GM19023 (cell line): ENCODE measurements at regions not wholly inside any gene's neighbourhood (a gene's known extent, or its start where the extent isn't known, plus 50 kb on each side); places are given as distances from the start of the nearest gene placed in this dataset.
"Not testable (repeated sequence)": the region's sequence is repeated elsewhere in the genome, so short reads cannot be mapped to it uniquely, and the experiment has no call there.

Source experiments
- ATAC-seq: cut with Tn5 transposase; IDR thresholded peaks from one replicate; pipeline ENCODE4 v1.9.1; 2021; ENCODE audit warnings: mild to moderate bottlenecking, moderate library complexity; ENCODE audit not compliant: unreplicated experiment

DNA sequence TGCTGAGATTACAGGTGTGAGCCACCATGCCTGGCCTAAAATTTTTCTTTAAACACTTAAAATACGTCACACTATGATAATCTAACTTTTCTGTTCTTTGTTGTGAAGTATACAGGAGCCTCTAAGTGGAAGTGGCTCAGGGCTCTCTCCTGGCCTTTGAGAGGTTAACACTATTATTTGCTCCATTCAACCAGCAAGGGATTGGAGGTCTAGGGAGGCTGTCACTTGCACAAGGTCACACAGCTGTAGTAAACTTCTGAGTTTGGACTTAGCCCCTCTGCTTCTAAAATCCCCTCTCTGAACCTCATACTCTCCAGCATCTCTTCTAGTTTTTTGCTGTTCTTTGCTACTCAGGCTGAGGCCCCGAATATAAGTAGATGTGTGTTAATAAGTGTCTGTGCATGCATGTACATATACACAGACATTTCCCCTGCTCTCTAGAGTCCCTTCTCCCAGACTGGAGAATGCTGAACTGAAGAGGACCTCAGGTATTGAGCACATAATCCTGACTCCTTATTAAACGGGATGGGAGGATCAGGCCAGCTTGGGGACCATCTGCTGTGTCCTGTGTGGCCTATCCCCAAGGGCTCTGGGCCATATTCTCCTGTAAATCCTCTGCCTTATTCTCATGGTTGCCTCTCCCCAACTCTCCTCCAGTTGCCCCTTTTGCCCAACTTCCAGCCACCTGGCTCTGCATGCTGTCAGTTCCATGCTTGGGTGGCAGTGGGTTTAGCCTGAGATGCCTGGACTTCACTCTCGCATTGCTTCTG, 87.0 kb upstream of the SPRY4 start:
- ATAC-seq, result no peak

DNA sequence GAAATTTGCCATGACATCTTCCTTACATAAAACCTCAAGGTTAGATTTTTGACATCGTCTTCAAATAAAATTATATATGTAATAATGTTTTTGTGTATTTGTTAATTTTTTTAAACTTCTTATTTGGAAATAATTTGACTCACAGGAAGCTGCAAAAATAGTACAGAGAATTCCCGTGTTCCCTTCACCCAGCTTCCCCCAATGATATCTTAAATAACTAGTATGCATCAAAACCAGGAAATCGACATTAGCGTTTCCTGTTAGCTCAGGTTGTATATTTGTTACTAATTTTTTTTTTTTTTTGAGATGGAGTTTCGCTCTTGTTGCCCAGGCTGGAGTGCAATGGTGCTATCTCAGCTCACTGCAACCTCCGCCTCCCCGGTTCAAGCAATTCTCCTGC, 86.3 kb upstream of the SPRY4 start:
- no peak for ATAC-seq

DNA sequence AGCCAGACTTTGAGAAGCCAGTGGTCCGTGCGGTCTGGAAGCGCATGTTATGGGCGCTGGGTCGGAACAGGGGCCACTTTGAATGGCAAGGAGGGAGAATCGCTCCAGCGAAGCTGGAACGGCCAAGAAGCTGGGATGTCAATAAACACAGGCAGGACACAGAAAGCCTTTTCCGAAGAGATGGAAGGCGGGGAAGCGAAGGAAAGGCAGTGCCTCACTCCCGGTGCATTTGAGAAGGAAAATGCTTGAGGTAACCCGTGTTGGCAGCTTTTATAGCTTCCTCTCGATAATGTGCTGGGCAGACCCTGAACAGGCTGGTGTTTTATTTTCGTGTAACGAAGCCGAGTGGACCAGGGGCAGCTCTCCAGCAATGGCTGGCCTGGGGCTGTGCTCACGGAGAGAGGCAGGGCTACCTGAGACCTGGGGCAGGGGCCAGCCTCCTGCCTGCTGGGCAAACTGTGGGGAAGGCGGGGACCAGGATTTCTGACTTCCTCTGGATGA, 84.2 kb upstream of the SPRY4 start:
- no peak for ATAC-seq

DNA sequence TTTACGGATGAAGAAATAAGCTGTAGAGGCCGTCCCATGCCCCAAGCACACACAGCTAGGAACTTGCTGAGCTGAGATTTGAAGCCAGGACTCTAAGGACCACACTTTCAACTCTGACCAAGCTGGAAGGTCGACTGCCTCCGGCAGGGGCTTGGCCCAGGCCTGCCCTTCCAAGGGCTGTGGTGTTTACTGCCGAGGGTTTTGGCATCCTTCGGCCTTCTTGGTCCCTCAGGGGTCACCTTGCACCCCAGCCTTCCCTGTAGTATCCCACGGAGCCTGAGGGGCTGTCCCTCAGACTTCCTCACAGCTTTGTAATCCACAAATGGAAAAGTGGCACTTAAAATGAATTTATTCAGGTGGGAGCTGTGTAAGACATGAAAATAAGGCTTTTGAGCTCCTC, 83.7 kb upstream of the SPRY4 start:
- ATAC-seq, result no peak

DNA sequence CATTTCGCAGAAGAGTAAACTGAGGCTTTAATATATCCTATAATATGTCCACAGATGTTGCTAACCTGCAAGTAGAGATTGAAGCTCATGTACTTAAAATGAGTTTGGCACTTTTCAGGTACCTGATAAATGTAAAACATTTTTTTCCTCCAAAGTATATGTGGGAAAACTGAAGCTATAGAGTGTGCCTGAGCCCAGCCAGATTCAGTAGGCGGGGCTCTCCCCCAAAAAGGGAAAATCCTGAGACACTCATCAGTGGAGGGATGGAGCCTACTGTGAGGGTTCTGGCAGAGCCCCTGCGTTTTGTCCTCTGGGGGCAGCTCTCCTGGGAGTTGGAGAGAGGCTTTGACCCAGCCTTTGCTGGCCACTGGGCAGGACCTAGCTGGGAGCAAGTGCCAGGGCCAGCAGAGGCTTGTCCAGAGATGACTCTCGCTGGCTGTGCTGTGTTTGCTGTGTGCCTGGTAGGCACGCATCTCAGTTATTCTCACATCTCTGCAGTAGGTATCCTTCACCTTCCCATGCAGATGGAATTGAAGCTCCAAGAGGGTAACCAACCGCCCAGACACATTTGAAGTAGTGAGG, 81.1 kb upstream of the SPRY4 start:
- no peak for ATAC-seq

DNA sequence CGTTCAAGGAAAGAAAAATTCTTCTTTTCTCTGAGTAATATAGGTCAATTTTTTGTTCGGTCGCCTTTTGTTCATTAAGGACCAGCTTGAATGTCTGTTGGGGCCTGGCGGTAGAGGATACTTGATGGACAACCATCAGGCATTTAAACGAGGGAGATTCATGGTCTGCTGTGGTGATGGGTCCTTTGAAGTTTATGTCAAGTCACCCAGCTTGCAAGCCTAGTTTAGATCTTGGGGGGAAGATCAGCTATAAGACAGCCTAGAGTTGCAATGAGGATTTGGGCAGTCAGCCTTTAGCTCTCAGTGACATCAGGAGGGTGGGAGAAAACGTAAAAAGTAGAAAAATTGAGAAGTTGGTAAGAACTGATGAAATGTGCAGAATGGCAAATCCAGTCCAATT, 80.2 kb upstream of the SPRY4 start:
- no peak for ATAC-seq

DNA sequence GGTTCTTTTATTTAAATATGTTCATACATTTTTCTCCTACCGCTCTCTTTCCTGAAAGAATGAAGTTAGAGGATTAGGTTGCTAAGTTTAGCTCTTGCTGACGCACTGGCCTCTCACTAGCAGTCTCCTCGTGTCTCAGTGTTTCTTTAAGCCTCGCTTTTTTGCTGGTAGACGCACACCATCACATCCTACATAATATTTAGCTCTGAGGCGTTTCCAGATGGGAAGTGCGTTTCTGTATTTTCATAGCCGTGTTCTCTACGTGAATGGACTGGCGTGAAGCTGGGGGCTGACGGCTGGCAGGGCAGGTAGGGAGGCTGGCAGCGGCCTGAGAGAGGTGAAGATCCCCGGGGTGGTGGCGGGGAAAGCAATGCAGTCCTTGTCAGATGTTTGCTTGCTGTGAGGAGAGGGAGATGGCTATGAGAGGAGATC, 79.2 kb upstream of the SPRY4 start:
- ATAC-seq, result no peak

DNA sequence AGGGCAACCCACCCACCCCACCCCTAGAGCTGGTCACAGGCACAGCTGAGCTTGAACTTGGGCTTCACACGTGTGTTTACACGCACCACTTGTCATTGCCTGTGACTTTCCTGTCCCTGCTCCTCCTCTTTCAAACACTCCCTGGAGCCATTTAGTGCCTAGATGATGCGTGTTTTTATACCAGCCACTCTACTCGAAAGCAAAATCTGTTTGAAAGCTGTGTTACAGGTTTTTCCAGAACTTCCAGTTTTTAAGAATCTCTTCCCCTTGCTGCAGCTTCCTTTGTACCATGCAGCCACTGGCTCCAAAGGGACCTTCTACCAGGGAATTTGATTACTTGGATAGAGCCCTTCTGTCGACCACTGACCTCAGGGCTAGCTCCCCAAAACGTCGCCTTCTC, 78.8 kb upstream of the SPRY4 start:
- no peak for ATAC-seq

DNA sequence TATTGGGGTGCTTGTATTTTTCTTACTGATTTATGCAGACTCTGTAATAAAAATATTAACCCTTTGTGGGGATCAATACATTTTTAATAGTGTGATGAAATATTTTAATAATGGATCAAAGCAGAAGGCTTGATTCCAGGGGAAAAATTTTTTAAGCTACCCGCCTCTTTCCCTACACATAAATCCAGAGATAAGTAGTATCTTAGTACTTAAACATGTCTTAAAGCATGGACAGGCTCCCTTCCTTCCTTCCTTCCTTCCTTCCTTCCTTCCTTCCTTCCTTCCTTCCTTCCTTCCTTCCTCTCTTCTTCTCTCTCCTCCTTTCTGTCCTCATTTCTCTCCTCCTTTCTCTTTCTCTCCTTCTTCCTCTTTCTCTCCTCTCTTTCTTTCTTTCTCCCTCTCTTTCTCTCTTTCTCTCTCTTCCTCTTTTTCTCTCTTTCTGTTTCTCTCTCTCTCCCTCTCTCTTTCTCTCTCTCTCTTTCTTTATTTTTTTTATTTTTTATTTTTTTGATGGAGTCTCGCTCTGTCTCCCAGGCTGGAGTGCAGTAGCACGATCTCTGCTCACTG, 78.0 kb upstream of the SPRY4 start:
- no peak for ATAC-seq

DNA sequence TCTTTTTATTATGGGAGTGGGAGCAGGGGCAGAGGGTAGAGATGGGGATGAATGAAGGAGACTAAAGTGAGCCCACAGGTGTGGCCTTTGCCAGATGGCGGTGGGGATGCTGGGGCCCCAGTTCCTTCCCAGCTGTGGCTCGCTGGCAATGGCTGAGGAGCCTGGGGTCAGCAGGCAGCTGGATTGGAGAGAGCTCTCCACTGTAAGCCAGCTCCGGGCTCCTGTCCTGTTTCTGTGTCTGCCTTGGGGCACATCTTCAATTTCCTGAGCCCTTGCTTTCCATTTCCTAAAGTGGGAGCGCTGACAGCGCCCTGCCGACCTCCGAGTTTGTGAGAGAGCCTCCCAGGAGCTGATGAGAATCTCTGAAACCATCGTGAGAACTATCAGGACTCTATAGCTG, 75.6 kb upstream of the SPRY4 start:
- no peak for ATAC-seq

DNA sequence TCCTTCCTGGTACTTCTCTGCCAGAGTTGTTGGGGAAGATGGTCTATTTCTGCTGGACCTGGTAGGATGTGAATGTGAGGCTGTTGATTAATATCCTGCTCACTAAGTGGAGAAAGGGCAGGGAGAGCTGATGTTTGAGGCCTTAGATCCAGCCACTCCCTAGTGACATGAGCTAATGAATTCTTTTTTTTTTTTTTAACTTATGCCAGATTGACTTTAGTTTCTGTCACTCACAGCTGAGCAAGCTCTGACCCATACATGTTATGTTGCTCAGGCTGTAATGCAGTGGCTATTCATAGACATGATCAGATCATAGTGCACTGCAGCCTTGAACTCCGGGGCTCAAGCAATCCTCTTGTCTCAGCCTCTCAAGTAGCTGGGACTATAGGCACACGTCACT, 75.1 kb upstream of the SPRY4 start:
- ATAC-seq, result no peak

DNA sequence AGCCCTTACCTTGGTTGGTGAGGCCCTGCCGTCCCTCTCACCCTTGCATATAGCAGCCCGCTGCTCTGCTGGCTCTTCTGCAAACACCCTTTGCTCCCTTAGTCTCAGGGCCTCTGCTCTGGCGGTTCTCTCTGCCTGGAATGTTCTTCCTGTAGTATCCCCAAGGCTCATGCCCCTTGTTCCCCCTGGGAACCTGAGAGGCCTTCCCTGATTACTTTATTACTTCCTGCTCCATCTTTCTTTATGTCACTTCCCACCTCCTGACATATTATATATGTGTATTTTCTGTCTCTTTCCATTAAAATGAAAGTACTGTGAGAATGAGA, 73.9 kb upstream of the SPRY4 start:
- no peak for ATAC-seq

DNA sequence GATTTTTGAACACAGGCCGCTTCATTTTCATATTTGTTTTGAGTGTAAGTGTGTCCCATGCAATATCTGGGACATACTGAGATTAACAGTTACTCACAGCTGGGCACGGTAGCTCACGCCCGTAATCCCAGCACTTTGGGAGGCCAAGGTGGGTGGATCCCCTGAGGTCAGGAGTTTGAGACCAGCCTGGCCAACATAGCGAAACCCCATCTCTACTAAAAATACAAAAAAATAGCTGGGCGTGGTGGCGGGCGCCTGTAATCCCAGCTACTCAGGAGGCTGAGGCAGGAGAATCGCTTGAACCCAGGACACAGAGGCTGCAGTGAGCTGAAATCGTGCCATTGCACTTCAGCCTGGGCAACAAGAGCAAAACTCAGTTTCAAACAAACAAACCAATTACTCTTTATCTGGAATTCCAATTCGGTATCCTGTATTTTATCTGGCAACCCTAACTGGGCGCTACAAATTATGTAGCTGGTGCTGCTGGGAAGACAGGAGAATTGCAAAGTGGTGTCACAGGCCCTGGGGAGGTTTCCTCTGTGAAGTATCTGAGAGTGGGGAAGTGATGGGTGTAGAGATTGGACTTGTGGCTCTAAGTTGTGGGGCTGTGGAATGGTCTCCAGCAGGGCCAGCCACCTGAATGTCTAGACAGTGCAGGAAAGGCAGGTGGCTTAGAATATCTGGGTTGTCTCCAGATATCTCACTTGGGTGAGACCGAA, 73.3 kb upstream of the SPRY4 start:
- not testable (repeated sequence) for ATAC-seq

DNA sequence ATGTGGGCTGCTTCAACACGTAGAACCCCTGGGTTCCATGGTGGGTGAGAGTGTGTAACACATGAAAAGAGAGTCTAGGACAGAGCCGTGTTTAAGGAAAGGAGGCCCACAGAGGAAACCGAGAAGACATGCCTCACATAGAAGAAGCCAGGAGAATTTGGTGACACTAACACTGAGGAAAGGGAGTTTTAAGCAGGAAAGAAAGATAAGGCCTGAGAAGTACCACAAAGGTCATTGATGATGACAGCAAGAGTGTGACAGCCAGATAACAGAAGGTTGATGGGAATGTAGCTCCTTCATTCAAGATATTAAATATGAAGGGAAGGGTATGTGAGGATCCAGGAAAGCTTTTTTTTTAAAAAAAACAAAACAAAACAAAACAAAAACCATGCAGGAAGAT, 72.4 kb upstream of the SPRY4 start:
- no peak for ATAC-seq

DNA sequence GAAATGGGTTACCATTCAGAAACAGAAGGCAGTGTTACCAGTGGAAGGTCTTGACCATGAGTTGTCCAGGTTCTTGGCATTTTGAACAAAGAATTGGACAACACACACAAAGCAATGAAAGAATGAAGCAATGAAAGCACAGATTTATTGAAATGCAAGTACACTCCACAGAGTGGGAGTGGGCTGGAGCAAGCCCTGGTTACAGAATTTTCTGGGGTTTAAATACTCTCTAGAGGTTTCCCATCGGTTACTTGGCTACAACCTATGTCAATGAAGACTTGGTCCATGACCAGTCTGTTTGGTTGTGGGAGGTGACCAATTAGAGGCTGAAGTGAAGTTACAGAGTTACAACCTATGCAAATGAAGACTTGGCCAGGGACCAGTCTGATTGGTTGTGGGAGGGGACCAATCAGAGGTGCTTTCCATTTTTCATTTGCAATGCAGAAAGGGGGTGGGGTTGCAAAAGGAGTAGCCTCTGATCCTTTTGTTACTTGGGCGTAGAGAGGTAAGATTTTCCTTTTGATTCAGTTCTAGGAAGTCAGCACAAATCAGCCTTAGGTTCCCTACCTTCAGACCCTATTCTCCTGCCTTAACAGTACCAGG, 71.7 kb upstream of the SPRY4 start:
- no peak for ATAC-seq

DNA sequence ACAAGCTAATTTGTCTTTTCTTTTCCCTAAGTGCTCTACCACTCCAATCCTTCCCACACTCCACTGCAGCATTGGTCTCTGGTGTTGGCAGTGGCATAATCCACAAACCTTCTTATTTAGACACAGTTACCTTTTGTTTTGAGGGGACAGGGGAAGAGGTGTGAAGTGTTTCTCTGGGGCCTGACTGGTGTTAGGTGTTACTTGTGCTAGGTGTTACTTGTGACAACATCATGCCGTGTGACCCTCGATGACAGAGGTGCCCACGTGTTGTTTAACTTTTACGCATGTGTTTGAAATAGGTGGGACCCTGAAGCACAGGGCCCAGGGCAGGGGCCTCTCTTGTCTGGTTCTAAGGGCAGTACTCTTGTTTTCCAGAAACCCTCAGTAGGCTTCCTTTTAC, 70.5 kb upstream of the SPRY4 start:
- ATAC-seq, result no peak

DNA sequence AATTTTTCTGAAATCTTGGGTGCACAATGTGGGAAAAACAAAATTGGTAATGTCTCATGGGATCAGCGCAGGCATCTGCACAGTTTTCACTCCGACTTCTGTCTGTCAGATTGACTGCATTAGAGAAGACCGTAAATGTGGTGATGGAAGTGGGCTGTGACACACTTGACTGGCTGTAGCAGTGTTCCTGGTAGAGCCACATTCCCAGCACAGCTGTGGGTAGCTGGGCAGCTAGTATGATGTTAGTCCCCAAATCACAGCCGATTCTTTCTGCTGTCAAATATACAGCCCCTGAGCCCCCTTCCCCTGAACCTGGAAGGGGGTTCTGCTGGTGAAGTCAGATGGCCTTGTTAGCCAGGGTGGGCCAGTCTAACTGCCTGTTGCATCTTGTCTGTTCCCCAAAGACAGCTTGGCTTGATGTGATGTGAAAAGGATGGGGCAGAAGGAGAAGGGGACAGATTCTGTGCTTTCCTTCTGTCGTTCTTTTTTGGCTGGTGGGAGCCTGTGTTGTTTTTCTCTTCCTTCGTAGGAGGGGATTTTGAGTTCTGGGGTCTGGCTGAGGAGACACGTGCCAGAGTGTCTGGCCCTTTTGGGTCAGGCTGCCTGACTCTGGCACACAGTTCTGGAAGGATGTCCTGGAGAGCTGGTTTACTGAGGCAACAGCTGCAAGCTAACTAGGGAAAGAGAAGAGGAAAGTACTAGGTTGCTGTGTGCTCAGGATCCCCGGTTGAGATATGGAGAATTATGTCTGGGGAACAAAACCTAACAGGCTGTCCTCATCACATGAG, 66.4 kb upstream of the SPRY4 start:
- ATAC-seq, result no peak

DNA sequence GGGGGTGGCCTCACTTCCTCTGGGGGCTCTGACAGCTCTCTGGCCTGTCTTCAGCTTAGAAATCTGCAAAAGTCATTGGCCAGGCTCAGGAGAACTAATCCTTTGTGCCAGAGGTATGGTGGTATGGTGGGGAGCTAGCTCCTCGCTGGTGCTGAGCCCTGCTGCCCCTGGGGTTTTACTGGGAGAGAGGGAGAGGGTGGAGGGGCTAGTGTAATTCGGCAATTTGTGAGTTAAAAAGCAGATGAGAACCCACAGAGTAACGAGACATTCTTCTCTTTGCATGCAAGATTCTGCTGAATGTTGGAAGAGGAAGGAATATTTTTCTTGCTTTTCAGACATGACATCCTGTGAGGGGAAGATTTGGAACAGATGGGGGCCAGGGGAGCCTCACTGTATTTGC, 65.5 kb upstream of the SPRY4 start:
- no peak for ATAC-seq

DNA sequence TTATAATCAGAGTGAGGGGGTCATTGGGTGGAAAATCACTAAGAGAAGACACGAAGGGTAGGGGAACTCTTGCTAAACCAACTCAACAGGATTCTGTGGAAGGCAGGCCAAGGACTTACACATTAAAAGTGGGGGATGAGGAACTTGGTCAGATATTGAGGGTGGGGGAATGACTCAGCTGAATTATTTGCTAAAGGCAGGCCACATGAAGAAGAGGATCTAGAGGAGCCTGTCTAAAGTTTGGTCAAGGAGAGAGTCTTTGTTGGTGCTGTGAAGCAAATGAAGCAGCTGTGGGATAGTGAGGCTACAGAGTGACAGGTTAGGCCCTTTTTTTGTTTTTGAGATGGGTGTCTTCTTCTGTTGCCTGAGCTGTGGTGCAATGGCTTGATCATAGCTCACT, 63.9 kb upstream of the SPRY4 start:
- no peak for ATAC-seq

DNA sequence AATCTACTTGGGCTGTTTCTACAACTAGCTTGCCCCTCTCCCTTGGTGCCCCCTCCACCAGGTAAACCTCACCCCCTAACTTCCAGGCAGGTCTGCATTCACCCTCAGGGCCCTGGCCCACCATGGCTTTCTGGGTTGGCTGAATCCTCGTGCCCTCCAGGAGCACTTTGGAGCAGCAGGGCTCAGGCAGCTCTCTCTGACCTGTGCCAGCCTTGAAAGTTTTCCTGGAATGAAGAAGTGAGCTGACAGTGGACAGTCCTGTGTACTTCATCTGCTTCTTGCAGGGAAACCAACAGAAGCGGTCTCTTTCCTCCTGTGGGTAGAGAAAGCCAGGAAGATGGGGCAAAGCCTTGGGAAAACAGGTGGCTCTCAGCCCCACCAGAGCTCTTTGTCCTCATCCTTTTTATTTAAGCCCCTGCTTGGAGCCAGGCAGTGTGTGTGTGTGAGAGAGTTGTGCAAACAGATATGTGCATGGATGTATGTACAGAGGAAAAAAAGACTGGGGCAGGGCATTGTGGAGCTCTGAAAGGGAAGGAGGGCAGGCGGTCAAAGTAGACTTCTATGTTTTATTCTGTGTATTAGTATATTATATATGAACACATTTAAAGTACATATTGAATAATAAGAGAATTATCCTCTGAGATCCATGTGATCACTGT, 62.3 kb upstream of the SPRY4 start:
- ATAC-seq, result no peak
